Astrocyte of the spinal cord (primary cell): ENCODE measurements at regions not wholly inside any gene's neighbourhood (a gene's known extent, or its start where the extent isn't known, plus 50 kb on each side); places are given as distances from the start of the nearest gene placed in this dataset.

Experiments used
- DNase-seq: peaks from one replicate; pipeline ENCODE4 v3.0.0; 2011; ENCODE audit warnings: low read depth, low spot score
- H3K4me3 ChIP-seq: 2 replicates; pipeline ENCODE4 v1.5.1; 2011; ENCODE audit warnings: low read depth, mild to moderate bottlenecking, low read length, moderate library complexity
- CTCF ChIP-seq: IDR thresholded peaks from 2 replicates; pipeline ENCODE4 v1.5.1; 2012; ENCODE audit warnings: low read depth, mild to moderate bottlenecking, low read length, inconsistent platforms
- in situ Hi-C: cut with HindIII; loops from 2 replicates; pipeline ENCODE4 v1.10.0; 2017; ENCODE audit warnings: low sequenced_read_pairs

GRCh38 chr2:43087413-43087812 is 139.0 kb downstream of the ZFP36L2 start:
- TF ChIP-seq CTCF: no peak
- no peak overlapping the region for H3K4me3 ChIP-seq
- no peak for DNase-seq
- in situ Hi-C loops: no loop called here

- in situ Hi-C loops: no loop called here
- TF ChIP-seq CTCF: no peak
- peak; percentile 100 for DNase-seq
- no peak overlapping the region for H3K4me3 ChIP-seq
These were observed 139.8 kb downstream of the ZFP36L2 start for GRCh38 chr2:43086451-43087221.

- DNase-seq: no peak
- H3K4me3 ChIP-seq: no peak overlapping the region
- in situ Hi-C loops: no loop called here
- no peak for TF ChIP-seq CTCF
These were observed 140.5 kb downstream of the ZFP36L2 start for GRCh38 chr2:43085929-43086328.

GRCh38 chr2:43085505-43085904 is 140.9 kb downstream of the ZFP36L2 start:
- no peak for DNase-seq
- TF ChIP-seq CTCF: no peak
- in situ Hi-C loops: no loop called here
- H3K4me3 ChIP-seq: no peak overlapping the region

GRCh38 chr2:43084699-43085091 is 141.7 kb downstream of the ZFP36L2 start:
- no peak overlapping the region for H3K4me3 ChIP-seq
- in situ Hi-C loops: no loop called here
- peak; percentile 70 for DNase-seq
- no peak for TF ChIP-seq CTCF

GRCh38 chr2:43083710-43084698 is 142.4 kb downstream of the ZFP36L2 start:
- DNase-seq: peak; percentile 61
- H3K4me3 ChIP-seq: no peak overlapping the region
- in situ Hi-C loops: no loop called here
- TF ChIP-seq CTCF: no peak
